Activated naive CD8-positive, alpha-beta T cell treated with anti-CD3 and anti-CD28 coated beads, Interleukin-2, amount 50 U/mL, for 16 hours (primary cell): ENCODE measurements at regions not wholly inside any gene's neighbourhood (a gene's known extent, or its start where the extent isn't known, plus 50 kb on each side); places are given as distances from the start of the nearest gene placed in this dataset.
"Not testable (repeated sequence)": the region's sequence is repeated elsewhere in the genome, so short reads cannot be mapped to it uniquely, and the experiment has no call there.

Experiments used
- DNase-seq: peaks from one replicate; pipeline ENCODE4 v3.0.0-alpha.2; 2020; ENCODE audit warnings: low read depth, low spot score

DNA sequence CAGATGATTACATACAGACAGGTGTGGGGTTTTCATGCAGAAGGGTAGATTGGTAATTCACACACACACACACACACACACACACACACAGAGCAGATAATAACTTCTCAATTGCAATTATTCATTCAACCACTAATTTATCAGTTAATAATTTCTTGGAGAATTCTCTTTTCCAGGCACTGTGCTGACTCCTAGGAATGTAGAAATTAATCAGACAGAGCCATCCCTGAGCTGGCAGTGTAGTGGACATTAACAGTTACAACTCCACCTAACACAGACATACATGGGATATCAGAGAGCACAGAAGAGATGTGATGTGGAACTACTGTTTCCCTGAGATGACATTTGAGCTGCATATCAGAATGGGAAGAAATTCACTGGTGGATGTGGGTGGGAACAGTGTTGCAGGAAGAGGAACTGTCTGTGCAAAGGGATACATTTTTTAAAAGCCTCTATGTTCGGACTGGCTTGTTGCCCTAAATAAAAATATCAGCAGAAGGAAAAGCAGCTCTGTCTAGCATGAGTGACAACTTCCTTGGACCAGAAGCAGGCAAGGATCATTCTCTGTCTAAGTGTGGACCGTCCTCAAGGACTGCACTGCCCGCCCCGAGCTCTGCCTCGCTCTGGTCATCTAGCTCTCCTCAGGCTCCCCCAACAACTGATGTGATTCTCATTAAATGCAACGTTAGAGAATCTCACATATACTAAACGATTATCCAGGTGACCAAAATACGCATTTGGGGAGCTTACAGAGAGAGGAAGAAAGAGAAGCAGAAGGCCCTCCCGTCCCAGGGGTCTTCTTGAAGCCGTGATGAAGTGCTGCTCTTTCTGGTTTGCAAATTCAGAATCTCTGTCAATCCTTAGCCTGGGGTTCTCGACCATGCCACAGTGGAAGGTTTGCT lies 173.4 kb upstream of the TRIB2 start:
- no peak for DNase-seq

DNA sequence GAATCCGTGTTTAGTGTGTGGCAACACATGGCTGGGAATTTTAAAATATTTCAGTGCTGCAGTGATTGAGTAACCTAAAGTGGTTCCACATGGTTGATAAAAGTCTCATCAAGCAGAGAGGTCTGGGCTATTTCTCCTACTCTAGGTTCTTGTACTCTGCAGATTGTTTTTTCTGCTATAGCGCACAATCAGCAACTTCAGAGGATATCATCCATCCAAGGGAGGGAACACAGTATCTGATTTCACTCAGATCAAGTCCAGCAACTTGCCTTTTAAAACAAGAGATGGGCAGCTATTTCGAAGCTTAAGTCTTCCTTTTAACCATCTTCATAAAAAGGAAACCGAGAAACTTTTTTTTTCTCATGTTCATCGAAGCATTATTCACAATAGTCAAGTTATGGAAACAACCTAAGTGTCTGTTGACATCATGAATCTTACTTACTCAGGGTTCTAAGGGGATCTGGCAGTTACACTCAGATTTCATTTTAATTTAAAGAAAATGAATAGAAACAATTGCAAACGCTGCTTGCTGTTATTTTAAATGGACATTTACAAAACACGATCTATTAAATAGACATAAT lies 172.7 kb upstream of the TRIB2 start:
- no peak for DNase-seq

DNA sequence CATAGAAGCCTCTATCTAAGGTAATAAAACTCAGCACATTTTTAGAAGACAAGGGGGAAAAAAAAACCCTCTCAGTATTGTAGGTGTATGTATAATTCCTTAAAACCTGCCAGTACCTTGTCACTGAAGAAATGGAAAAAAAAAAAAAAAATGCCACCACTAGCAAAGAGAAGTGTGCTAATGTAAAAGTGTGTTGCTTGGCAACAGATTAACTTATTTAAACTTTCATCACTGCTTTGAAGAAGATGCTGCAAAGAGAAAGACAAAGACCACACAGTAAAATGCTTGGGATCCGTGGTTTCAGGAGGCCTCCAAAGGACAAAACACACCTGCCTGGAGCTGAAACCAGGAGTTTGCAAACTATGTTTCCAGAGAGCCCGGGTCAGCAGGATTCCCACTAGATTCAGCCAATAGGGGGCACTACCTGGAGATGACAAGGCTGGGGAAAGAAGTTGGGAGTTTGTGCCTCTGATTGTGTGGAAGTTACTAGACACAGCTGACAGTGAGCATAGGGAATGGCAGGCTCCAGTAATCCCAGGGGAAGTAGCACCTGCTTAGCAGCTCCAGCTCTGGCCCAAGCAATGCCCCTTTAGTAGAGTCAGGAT lies 169.1 kb upstream of the TRIB2 start:
- DNase-seq = no peak

DNA sequence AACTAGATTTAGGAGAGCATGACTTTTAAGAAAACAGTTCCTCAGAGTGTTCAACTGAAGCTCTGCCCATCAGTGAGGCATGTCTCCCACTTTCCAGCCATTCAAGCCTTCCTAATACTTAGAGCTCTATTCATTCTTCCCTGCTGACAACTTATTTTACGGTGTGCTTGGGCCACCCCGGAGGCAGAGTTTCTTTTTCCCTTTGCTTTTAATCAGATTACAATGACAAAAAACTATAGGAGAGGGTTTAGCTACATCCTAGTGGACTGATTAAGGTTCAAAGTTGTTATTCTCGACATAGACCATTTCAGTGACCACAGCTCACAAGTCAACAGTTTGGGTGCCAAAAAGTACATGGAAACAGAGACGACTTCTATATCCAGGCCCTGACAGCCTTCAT lies 167.8 kb upstream of the TRIB2 start:
- no peak for DNase-seq

DNA sequence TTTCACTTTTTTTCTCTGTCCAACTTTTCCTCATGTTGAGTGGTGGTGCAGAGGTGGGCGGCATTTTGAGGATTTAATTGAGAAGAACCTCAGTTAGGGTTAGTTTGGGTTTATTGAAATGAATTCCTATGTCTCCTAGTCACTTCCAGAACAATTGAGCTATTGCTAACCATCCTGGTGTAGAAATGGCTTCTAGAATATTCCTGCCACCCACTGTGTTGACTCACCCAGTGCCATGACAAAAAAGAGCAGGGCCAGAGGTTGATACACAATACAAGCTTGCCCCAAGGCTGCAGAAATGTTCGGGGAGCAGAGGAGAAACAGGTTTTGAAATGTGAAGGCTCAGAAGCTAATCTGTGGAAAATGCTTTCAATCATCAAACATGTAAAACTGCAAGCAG lies 167.1 kb upstream of the TRIB2 start:
- DNase-seq = no peak

DNA sequence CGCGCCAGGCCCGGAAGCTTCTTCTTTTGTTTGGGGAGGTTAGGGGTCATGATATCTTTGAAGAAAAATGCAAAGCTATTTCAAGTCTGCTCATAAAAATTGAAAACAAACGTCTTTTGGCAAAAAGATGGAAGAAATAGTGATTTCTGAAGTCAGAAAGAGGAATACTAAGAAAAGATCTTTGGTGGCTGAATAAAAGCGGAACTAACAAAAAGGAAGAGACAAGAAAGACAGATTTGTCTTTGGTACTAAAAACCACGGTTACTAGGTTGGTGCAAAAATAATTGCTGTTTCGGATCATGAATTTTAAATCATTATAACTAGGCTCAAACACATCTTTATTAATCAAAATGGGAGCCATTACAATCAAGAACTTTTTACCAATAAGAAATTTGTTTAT lies 164.6 kb upstream of the TRIB2 start:
- no peak for DNase-seq

DNA sequence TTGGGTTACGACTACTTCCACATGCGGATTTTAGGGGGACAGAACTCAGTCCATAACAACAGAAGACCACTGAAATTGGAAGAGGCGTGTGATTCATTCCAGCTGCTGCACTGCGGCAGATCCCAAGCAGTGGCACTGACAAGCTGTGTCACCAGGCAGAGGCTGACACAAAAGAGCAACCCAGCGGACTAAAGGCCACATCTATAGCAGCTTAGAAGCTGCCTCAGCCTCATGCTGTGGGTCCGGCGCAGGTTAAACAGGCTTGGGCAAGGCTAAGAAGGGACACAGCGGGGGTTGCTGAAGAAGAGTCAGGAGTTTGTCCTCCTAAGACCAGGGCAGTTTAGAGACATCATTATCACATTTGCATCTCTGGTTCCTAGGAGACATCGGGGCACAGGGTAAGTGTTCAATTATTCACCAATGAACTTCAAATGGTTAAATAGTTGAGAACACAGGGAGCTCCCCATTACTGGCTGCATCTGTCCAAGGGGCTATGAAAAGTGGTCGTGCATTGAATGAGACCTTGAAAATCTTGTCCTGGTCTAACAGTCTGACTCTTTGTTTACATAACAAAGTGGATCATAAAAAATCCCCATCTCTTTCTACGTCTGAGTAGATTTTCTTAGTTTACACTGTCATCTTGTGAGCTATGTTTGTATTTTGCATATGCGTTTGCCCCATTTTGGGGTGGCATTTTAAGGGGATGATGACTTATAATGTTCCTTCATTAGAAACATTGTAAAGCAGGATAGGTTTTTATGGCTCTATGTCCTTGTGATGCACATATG lies 162.3 kb upstream of the TRIB2 start:
- DNase-seq = no peak

DNA sequence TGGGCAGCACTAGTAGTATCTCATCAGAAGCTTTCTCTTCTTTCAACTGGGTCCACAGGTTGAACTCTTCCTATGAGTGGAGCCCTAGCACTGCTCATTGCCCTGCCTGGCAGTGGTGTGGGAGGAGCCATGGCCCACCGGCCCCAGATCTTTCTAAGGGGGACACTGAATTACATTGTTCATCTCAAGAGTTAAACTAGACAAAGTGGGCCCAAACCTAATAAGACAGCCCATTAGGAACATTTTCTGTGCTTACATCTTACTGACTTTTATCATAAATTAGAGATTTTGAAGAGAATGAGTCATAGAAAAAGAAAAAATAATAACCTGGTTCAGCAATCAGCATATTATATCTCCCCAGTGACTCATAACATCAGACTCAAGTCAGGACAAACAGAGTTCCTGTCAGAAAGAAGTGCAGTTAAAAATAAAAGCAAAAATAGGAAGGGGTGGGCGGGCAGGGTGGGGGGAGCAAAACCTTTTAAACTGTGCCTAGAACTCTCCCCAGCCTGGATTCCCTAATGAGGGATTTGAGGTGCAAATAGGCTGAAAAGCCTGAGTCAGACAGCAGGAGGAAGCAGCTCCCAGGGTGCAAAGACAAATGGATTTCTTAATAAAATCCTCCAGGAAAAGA lies 161.6 kb upstream of the TRIB2 start:
- DNase-seq = peak; percentile 6

DNA sequence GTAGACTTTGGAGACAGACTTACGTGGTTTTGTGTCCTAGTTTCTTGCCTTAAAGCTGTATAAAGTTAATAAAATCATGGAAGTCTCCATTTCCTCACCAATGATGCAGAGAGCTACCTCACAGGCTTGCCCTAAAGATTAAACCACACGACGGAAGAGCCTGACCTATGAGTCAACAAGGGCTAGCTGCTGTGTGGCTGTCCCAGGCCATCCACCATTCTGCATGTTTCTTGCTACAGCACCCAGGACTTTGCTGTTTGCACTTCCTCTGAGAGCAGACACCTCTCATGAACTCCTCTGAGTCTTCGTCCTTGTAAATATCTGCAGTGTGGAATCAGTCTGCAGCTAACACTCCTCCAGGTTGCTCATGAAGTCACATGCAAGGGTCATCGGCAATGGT lies 160.0 kb upstream of the TRIB2 start:
- DNase-seq = no peak

DNA sequence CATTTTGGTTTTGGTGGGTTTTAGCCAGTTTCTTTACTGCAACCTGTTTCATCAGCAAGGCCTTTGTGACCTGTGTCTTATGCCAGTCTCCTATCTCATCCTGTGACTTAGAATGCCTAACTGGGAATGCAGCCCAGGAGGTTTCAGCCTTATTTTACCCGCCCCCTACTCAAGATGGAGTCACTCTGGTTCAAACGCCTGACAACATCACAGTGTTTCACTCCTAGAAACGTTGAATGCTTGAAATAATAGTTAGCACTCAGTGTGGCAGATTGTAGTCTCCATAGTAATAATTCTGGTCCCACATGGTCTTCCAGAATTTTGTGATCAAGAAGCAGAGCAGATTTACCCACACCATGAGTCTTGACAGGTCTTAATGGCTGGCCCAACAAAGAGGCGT lies 159.0 kb upstream of the TRIB2 start:
- DNase-seq = no peak

DNA sequence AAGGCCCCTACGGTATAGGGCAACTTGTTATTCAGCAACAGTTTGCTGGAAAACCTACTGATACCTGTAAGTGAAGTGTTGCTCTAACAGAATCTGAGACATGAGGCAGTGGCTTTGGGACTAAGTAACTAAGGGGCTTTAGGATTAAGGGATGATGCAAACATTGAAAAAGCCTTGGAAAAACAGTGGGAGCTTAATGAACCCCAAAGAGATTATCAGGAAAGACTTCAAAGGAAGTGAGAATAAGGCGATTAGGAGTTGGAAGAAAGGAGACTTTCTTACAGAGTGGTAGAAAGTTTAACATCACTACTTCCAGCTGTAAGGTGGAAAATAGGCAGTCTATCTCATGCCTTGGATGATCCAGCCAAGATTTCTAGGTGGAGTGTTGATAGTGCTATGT lies 158.2 kb upstream of the TRIB2 start:
- no peak for DNase-seq

DNA sequence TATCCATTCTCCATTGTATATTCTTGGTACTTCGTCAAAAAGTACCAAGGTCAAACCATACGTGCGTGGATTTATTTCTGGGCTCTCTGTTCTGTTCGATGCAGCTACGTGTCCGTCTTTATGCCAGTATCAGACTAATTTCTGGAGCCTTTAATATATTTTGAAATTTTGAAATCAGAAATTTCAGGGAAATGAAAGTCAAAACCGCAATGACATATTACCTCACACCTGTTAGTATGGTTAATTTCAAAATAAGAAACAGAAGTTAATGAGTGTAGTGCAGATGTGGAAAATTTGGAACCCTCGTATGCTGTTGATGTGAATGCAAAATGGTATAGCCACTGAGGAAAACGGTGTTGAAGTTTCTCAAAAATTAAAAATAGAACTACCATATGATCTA lies 156.1 kb upstream of the TRIB2 start:
- no peak for DNase-seq

DNA sequence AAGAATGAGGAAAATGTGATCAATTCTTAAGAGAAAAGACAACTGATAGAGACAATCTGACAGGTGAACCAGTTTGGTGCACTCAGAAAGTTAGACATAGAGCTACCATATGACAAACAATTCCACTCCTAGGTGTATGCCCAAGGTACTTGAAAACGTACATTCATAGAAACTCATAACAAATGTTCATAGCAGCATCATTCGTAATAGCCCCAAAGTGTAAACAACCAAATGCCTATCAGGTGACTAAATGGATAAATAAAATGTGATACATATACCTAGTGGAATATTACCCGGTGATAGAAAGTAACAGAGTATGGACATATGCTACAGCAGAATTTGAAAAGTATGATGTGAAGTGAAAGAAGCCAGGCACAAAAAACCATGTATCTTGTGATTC lies 149.3 kb upstream of the TRIB2 start:
- DNase-seq = no peak

DNA sequence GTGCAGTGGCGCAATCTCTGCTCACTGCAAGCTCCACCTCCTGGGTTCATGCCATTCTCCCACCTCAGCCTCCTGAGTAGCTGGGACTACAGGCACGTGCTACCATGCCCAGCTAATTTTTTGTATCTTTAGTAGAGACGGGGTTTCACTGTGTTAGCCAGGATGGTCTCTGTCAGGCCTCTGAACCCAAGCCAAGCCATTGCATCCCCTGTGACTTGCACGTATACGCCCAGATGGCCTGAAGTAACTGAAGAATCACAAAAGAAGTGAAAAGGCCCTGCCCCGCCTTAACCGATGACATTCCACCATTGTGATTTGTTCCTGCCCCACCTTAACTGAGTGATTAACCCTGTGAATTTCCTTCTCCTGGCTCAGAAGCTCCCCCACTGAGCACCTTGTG lies 147.2 kb upstream of the TRIB2 start:
- DNase-seq = not testable (repeated sequence)

DNA sequence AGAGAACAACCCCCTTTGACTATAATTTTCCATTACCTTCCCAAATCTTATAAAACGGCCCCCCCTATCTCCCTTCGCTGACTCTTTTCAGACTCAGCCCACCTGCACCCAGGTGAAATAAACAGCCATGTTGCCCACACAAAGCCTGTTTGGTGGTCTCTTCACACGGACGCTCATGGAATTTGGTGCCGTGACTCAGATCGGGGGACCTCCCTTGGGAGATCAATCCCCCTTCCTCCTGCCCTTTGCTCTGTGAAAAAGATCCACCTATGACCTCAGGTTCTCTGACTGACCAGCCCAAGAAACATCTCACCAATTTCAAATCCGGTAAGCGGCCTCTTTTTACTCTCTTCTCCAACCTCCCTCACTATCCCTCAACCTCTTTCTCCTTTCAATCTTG lies 146.8 kb upstream of the TRIB2 start:
- not testable (repeated sequence) for DNase-seq

DNA sequence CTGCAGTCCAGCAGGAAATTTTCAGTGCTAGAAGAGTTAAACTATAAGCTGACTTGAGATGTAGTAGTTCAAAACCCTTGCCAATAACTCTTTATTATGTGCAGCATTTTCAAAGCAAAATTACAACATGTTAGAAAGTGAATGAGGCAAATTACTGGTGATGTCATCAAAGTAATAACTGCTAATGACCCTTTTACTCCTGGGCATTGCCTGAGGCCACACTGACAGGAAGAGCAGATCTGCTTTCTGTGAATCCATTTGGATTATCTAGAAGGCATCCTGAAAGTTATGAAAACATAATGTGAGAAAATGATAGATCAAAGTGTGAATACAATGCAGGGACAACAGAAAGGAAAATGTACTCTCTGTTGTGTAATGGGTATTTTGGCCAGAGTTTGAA lies 139.6 kb upstream of the TRIB2 start:
- DNase-seq = no peak

DNA sequence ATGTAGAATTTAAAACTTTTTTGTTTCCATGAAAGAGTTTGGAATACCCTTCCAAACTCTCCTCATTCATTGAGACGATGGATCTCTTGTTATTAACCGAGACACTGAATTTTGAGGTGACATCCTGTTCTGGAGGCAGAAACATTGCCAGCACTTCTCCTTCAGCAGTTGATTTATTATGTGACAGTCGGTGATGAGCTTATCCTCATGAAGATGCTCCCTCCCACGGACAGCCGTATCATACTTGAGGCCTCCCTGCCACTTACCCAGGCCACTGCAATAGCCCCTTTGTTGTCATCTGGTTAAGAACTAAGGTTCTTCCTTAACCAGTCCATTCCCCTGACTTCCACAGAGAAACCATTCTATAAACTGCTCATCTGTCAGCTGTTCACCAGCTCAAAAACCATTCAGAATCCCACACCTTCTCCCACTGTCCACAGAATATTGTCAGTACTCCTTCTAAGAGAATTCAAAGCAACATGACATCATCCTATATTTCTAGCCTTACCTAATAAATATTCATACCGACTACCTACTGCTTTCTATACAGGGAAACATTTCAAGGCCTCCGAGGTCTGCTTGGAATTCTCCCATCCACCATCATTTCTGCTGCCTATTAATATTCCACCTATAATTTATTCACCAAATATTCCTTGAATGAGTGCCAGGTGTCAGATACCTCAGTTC lies 139.0 kb upstream of the TRIB2 start:
- DNase-seq = no peak

DNA sequence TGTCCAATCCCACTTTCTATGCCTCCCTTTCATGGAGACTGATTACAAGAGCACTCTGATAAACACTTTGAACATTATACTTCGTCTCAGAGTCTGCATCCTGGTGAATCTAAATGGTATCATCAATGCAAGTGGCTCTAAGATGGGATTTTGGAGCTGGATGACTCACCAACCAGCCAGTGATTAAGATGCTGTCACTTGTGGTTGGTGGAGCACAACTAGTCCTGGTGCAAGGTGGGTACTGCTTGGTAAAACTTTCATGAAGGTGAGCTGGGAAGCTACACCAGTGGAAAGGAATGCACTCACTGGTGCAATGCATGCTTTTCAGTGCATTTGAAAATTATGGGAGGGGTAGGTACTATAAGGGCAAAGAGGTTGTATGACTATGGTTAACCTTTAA lies 137.7 kb upstream of the TRIB2 start:
- DNase-seq = no peak

DNA sequence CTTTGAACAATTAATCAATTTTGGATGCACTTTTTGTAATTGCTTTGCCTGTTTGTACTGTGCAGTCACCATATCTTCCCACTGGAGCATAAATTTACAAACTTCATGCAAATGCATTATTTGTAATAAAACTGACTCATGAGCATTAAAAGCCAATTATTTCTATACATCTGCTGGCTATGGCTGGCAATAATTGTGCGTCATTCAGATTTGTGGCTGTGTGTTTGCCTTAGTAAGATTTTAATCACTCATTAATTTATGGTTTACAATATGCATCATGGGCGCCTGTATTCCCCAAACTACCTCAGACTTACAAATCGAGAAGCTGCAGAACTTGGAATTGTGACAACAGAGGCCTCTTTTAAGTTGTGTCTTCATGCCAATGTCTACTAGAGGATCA lies 132.4 kb upstream of the TRIB2 start:
- DNase-seq = no peak

DNA sequence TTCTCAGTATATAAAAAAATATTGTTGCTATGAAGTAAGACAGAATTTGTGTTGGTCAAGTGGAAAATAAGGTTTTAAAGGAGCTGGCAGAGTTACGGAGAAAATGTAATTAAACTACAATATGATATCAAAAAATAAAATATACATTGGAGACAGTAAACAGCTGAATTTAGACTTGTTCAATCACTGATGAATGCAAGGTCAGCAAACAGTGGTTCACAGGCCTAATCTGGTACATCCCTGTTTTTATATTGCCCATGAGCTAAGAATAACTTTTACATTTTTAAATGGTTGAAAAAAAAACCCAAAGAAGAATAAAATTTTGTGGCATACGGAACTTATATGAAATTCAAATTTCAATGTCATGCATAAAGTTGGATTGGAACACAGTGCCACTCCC lies 131.0 kb upstream of the TRIB2 start:
- DNase-seq = no peak

DNA sequence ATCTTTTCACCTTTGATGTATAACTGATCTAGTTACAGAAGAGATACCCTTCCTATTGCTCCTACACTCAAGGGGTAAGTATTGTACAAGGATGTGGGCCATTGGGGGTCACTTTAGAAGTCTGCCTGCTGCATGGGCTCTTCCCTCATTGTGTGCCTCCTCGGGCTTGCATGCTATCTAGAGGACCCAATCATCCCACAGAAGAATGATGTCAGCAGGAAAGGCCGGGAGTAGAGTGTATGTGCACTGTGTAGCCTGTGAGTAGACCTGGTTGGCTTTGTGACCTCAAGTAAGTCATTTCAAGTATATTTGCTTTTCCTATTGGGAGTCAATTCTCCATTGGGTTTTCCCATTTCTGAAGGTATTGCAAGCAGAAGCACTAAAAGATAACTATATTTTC lies 129.5 kb upstream of the TRIB2 start:
- DNase-seq = no peak
